SJSA1 (cell line): ENCODE measurements at regions not wholly inside any gene's neighbourhood (a gene's known extent, or its start where the extent isn't known, plus 50 kb on each side); places are given as distances from the start of the nearest gene placed in this dataset.

Experiments
- DNase-seq, 2 experiments: peaks; one replicate each; pipeline ENCODE4 v3.0.0-alpha.2; 2015 to 2020; ENCODE audit warnings: low spot score in 2 of 2, low read depth in 1 of 2
- H3K27ac ChIP-seq: fragments of 250-450 bp; sonication (Bioruptor Pico); 2 replicates; pipeline ENCODE4 v1.5.1; 2020; ENCODE audit warnings: mild to moderate bottlenecking, moderate library complexity
- H3K27me3 ChIP-seq: fragments of 250-450 bp; sonication (Bioruptor Pico); replicated peaks from 2 replicates; pipeline ENCODE4 v1.5.1; 2020; ENCODE audit warnings: mild to moderate bottlenecking, moderate library complexity
- H3K36me3 ChIP-seq: fragments of 250-450 bp; sonication (Bioruptor Pico); 2 replicates; pipeline ENCODE4 v1.5.1; 2020; ENCODE audit warnings: mild to moderate bottlenecking
- H3K4me1 ChIP-seq: fragments of 250-450 bp; sonication (Bioruptor Pico); replicated peaks from 2 replicates; pipeline ENCODE4 v1.6.1; 2021; ENCODE audit warnings: mild to moderate bottlenecking
- H3K4me3 ChIP-seq: fragments of 250-450 bp; sonication (Bioruptor Pico); 2 replicates; pipeline ENCODE4 v1.5.1; 2020; ENCODE audit warnings: mild to moderate bottlenecking
- H3K9me3 ChIP-seq: fragments of 250-450 bp; sonication (Bioruptor Pico); replicated peaks from 2 replicates; pipeline ENCODE4 v1.5.1; 2020; ENCODE audit warnings: mild to moderate bottlenecking

DNA sequence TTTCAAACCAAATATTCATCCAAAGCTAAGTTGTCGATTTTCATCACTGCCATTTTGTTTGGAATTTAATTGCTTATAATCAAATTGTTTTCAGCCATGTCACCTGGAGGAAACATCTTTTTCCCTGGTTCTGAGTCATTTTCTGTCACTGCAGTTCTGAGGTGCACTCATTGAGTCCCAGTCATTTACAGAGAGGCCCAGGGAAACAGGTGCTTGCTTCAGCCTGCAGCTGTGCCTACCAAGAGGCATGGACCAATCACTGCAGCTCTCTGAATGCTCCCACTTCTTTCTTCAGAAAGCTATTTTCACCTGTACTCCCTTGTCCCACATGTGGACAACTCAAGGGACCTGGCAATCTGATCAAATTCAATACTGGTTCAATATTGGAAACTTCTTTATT is 308.1 kb downstream of the COG6 start:
- H3K36me3 ChIP-seq, result no peaks in the 10 kb centered on the region

DNA sequence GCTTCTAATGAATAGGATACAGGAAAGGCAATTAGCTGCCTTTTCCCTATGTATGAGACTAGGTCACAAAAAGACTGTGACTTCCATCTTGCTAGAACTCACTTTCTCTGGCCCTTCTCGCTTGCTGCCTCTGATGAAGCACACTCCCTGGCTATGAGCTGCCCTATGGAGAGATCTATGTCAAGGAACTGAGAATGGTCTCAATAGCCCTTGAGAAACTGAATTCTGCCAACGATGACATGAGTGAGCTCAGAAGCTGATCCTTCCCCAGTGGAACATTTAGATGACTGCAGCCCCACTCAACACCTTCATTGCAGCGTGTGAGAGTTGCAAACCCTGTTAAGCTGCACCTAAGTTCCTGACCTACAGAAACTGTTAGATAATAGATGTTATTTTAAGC is 309.8 kb downstream of the COG6 start:
- no peaks in the 10 kb centered on the region for H3K9me3 ChIP-seq
- no peaks in the 10 kb centered on the region for H3K27me3 ChIP-seq
- H3K4me3 ChIP-seq, result no peak overlapping the region
- no peaks in the 10 kb centered on the region for H3K36me3 ChIP-seq
- no peak for DNase-seq
- no peaks in the 10 kb centered on the region for H3K4me1 ChIP-seq
- no peak overlapping the region for H3K27ac ChIP-seq

More for the DNA sequence above, 308.1 kb downstream of the COG6 start:
- Histone ChIP-seq H3K27ac (no peak overlapping the region), H3K4me1 (no peaks in the 10 kb centered on the region), H3K4me3 (no peak overlapping the region), H3K27me3 (no peaks in the 10 kb centered on the region), H3K9me3 (no peaks in the 10 kb centered on the region)
- DNase-seq, result no peak

DNA sequence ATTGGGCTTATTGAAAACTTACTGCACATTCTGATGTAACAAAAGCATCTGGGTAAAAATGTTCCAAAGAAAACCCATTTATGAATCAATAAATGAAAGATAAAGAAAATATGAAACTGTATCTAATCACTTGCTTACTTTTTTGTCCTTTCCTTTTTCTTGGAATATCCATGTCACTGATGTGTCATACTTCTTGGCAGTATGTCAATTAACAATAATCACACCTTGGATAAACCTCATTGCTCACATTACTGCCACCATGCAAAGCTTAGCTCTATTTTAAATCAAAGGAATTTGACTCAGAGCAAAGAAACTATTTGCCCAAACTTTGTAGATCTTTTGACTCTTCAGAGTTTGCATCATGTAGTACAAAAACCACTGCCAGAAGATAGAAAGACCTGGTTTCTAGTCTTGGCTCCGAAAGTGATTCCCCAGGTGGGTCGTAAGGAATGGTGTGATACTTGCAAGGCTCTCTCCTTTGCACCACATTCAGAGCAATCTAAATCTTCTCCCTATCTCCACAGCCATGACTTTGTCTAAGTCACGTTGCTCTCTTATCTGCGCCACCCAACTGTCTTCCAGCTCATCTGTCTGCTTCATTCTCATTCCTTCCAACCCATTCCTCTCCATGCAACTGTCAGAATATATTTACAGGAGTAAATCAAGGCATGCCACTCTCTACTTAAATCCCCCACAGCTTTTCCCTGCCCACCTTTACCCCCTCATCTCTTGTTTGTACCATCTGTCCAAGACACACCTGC is 311.9 kb downstream of the COG6 start:
- Histone ChIP-seq H3K27ac (no peak overlapping the region), H3K27me3 (no peaks in the 10 kb centered on the region), H3K4me3 (no peak overlapping the region), H3K36me3 (no peaks in the 10 kb centered on the region), H3K9me3 (no peaks in the 10 kb centered on the region), H3K4me1 (no peaks in the 10 kb centered on the region)
- no peak for DNase-seq

DNA sequence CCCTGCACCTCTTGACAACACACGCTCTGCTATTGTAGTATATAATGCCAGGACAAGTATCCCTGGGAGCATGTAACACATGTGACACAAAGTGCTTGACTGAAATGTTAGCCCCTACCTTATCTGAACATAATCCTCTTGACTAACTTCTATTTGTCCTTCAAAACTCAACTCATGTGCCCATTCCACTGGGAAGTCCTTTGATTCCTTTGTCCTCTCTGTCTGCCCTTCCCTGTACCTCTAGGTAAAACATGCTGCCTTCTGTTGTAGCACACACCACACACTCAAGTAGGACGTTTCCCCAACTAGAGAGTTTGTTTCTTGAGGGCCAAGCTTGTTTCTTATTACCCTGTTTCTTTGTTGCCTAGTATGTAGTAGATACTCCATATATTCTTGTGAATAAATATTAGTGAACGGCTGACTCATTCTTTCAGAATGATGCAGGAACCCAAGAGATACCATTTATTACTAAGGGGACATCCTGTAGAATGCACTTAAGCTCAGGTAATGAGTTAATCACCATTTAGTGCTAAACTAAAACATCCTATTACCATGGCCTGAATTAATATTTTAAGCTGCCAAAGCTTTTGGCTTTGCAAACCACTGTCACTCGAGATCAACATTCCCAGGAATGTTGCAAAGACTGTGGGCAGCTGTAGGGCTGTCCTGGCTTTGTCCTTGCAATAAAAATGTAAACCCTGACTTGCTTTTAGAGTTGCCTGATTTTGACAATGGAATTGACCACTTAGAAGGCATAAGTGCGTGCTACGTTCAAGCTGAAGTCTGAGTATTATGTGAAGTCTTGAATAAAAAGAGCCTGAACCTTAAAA is 313.4 kb downstream of the COG6 start:
- Histone ChIP-seq H3K9me3 (no peaks in the 10 kb centered on the region), H3K36me3 (no peaks in the 10 kb centered on the region), H3K4me1 (no peaks in the 10 kb centered on the region), H3K27me3 (no peaks in the 10 kb centered on the region), H3K4me3 (no peak overlapping the region), H3K27ac (no peak overlapping the region)
- no peak for DNase-seq

DNA sequence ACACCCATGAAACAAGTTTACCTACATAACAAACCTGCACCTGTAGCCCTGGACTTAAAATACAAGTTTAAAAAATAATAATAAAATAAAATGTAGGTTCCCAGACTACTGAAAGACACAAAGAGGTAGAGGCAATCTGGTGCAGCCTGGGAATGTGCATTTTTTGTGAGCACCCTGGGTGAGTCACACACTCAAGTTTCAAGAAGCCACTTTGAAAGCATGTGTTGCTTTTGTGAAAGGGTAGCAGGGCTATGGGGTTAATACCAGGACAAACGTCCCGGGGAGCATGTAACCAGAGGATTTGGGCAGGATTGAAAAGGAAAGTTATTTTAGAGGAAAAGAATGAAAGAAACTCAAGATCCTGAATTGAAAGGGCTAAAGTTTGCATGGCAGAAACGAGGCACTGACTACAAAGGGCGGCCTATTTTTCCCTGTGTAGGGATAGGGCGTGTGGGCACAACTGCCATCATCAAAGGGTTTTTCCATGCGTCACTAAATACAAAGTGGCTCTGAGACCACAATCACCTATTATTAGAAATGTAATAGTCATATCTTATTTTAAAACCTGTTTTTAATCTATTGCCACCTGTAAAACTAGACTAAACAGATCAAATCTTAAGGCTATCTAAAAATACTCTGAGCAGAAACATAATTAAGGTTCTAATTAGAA is 314.9 kb downstream of the COG6 start:
- H3K4me1 ChIP-seq, result no peaks in the 10 kb centered on the region
- H3K36me3 ChIP-seq, result no peaks in the 10 kb centered on the region
- no peak overlapping the region for H3K4me3 ChIP-seq
- H3K9me3 ChIP-seq, result no peaks in the 10 kb centered on the region
- H3K27ac ChIP-seq, result no peak overlapping the region
- no peak for DNase-seq
- no peaks in the 10 kb centered on the region for H3K27me3 ChIP-seq

DNA sequence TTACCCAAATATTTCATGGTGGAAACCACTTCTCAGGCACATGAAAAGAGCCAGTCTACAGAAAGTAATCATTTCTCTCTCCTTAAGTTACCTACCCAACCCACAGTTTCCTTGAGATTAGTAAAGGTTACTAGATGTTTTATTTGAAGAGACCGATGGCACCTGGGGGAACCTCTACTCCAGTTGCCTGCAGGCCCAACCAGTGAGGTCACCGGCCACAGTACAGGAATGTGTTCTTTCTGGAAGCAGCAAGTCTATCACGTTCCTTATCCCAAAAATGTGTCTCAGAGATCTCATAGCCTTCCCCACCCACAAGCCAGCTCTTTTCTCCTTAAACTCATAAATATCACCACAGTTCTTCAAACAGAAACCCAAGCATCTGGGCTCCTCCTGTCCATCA is 316.1 kb downstream of the COG6 start:
- Histone ChIP-seq H3K4me1 (no peaks in the 10 kb centered on the region), H3K36me3 (no peaks in the 10 kb centered on the region), H3K27me3 (no peaks in the 10 kb centered on the region), H3K4me3 (no peak overlapping the region), H3K9me3 (no peaks in the 10 kb centered on the region), H3K27ac (no peak overlapping the region)
- DNase-seq, result no peak

DNA sequence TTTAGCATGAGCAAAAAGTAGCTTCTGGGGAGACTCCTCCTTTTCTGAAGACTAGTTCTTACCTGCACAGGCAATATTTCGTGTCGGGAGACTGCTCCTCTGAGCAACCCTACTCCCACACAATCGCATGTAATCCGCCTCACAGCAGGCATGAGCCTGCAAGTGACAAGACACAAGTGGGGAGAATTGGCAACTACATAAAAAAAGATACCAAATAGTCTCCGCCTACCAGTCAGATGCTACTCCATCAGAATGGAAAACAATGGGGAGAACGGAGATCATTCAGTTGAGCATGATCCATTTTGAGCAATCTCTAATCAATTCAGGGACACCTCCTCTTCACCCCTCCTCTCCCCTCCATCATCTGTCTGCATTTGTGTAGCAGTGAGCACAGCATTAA is 321.0 kb downstream of the COG6 start:
- Histone ChIP-seq H3K9me3 (no peaks in the 10 kb centered on the region), H3K4me1 (no peaks in the 10 kb centered on the region), H3K27me3 (no peaks in the 10 kb centered on the region), H3K4me3 (no peak overlapping the region), H3K36me3 (no peaks in the 10 kb centered on the region), H3K27ac (no peak overlapping the region)
- DNase-seq, result no peak

DNA sequence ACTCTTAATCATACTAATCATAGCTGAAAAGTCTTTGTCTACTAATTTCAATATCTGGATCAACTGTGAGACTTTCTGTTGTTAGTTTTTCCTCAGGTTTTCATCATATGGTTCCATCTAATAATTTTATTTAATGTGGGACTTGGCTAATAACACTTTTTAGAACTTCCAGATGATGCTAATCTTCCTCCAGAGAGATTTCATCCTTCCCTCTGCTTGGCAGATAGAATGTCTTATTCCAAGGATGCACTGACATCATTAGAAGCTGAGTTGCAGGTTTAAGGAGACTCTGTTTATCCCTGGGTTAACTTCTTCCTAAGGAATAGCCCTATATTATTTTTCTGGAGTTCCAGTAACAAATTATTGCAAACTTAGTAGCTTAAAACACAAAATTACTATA is 325.6 kb downstream of the COG6 start:
- H3K36me3 ChIP-seq, result no peaks in the 10 kb centered on the region
- no peak overlapping the region for H3K27ac ChIP-seq
- DNase-seq, result no peak
- no peak overlapping the region for H3K4me3 ChIP-seq
- no peaks in the 10 kb centered on the region for H3K27me3 ChIP-seq
- H3K9me3 ChIP-seq, result no peaks in the 10 kb centered on the region
- H3K4me1 ChIP-seq, result no peaks in the 10 kb centered on the region

DNA sequence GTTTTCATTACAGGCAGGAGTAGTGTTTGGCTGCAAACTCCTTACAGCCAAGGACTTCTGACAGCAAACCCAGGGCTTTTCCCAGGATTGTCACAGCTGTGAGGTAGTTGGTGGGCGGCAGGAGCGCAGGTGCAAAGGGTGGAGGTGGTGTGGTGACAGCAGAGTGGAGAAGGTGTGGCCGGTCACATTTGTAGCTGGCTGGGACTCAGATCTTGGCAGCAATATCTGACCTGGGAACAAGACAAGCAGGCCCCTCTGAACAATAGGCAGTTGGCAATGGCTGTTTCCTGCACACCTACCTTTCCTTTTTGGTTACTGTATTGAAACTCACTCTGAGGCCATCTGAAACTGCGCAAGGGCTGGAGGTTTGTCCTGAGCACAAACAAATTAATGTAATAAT is 327.3 kb downstream of the COG6 start:
- H3K4me3 ChIP-seq, result no peak overlapping the region
- no peaks in the 10 kb centered on the region for H3K36me3 ChIP-seq
- no peaks in the 10 kb centered on the region for H3K9me3 ChIP-seq
- DNase-seq, result no peak
- no peaks in the 10 kb centered on the region for H3K4me1 ChIP-seq
- no peaks in the 10 kb centered on the region for H3K27me3 ChIP-seq
- no peak overlapping the region for H3K27ac ChIP-seq

DNA sequence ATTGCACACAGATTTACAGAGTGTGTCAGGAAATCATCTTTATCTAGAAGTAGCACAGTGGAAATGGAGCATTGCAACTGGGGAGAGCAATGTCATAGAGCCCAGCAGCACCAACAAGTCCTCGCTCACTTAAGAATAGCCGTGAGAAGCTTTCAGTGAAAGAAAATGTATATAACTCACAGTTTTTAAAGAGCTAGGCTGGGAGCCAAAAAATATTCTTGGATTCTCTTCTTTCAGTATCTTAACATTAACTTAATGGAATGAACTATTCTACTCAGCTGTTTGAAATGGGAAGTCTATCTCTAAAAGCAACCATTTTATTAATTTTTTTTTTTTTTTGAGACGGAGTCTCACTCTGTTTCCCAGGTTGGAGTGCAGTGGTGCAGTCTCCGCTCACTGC is 329.6 kb downstream of the COG6 start:
- H3K36me3 ChIP-seq, result no peaks in the 10 kb centered on the region
- no peaks in the 10 kb centered on the region for H3K4me1 ChIP-seq
- H3K27ac ChIP-seq, result no peak overlapping the region
- no peak overlapping the region for H3K4me3 ChIP-seq
- no peak for DNase-seq
- H3K9me3 ChIP-seq, result no peaks in the 10 kb centered on the region
- no peaks in the 10 kb centered on the region for H3K27me3 ChIP-seq

DNA sequence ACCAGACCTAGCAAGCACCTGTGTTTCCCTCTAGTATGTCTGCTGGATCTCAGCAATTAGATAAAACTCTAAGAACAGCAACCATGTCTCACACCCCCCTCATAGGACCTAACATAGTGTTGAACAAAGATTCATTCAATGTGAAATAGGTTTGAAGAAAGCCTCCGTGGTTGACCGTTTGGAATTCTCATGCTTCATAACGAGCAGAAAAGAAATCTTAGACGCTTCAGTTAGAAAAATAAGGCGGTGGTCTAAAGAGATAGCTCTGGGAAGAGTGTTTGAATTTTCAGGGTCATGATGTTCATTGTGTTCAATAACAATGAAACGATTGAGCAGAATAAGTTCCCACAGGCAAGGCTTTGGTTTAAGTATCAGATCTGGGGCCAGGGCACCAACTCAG is 332.9 kb downstream of the COG6 start:
- no peak for DNase-seq
- Histone ChIP-seq H3K27me3 (no peaks in the 10 kb centered on the region), H3K4me3 (no peak overlapping the region), H3K36me3 (no peaks in the 10 kb centered on the region), H3K9me3 (no peaks in the 10 kb centered on the region), H3K27ac (no peak overlapping the region), H3K4me1 (no peaks in the 10 kb centered on the region)

DNA sequence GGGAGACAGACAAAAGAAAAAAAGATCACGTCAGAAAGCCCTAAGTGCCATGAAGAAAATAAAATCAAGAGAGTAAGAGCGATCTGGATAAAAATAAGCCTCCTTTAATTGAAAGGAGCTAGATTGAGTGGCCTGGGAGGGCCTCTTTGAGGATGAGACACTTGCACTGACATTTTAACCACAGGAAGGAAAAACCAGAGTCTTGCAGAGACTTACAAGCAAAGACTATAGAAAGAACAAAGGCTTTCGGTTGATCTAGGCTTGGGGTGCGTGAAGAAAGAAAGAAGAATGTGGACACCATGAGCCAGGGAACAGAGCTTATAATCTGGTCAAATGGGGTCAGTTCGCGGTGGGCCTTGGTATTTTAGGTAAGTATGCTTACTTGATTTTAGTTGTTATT is 342.7 kb downstream of the COG6 start:
- no peak overlapping the region for H3K4me3 ChIP-seq
- DNase-seq, result no peak

DNA sequence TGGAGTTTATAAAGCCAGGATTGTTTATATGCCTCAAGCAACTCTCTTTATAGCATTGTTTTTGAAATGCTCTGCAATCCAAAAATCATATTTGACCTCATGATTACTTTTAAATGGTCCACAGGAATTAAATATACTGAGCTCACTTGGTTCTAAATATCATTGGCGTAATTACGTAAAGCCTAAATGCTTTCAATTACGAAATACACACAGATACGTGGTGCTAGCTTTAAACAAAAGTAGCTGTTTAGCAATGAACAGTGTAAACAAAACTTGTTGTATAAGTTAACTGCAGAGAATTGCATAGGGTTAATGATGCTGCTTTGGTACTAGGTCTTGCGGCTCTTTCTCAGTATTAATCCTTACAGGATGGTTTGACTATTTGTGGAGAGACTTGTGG is 346.6 kb downstream of the COG6 start:
- Histone ChIP-seq H3K27ac (no peak overlapping the region), H3K4me3 (no peak overlapping the region), H3K9me3 (no peaks in the 10 kb centered on the region), H3K27me3 (no peaks in the 10 kb centered on the region), H3K36me3 (no peaks in the 10 kb centered on the region), H3K4me1 (no peaks in the 10 kb centered on the region)
- DNase-seq, result no peak

More for the DNA sequence above, 342.7 kb downstream of the COG6 start:
- H3K27me3 ChIP-seq, result no peaks in the 10 kb centered on the region
- no peak overlapping the region for H3K27ac ChIP-seq
- H3K36me3 ChIP-seq, result no peaks in the 10 kb centered on the region
- no peaks in the 10 kb centered on the region for H3K4me1 ChIP-seq
- no peaks in the 10 kb centered on the region for H3K9me3 ChIP-seq

DNA sequence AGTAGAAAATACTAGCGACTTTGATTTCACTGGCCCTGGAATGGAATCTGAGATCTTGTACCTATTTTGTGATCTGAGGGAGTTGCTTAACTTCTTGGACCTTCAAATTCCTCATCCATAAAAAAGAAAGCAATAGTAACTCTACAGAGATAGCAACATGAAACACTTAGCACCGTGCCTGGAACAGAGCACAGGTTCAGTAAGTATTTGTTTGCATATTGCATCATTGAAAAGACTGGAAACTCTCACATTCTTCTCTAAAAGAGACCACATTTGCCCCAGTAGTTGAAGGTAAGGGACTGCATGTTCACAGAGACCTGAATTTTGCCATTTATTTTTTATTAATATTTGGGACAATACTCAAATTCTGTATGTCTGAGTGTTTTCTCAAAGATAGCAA is 358.1 kb downstream of the COG6 start:
- Histone ChIP-seq H3K36me3 (no peaks in the 10 kb centered on the region), H3K27me3 (no peaks in the 10 kb centered on the region), H3K4me1 (peaks cover 9% of the 10 kb centered on the region; the same call in 1 of the 2 replicates), H3K4me3 (no peak overlapping the region), H3K9me3 (no peaks in the 10 kb centered on the region), H3K27ac (no peak overlapping the region)
- DNase-seq, result no peak
